Right atrium auricular region (tissue), 2 donors: ENCODE measurements at regions not wholly inside any gene's neighbourhood (a gene's known extent, or its start where the extent isn't known, plus 50 kb on each side); places are given as distances from the start of the nearest gene placed in this dataset.

Experiments
- DNase-seq: peaks from one replicate; pipeline ENCODE4 v3.0.0-alpha.2; 2019; ENCODE audit warnings: low spot score
- H3K27ac ChIP-seq, 2 donors: fragments of 200-600 bp; sonication (generic); 1 replicate in 1 of 2; 2 replicates in 1 of 2; pipeline ENCODE4 v1.5.1; 2016 to 2019
- H3K27me3 ChIP-seq, 2 donors: fragments of 200-600 bp; sonication (generic); one replicate each; pipeline versions ENCODE4 v1.5.1 to v1.6.0; 2017 to 2019
- H3K36me3 ChIP-seq: fragments of 200-600 bp; sonication (generic); one replicate; pipeline ENCODE4 v1.5.1; 2016
- H3K4me1 ChIP-seq, 2 donors: fragments of 200-600 bp; sonication (generic); one replicate each; pipeline versions ENCODE4 v1.5.1 to v1.6.0; 2017 to 2019
- H3K4me3 ChIP-seq, 2 donors: fragments of 200-600 bp; sonication (generic); 1 replicate in 1 of 2; 2 replicates in 1 of 2; pipeline ENCODE4 v1.5.1; 2017 to 2019; ENCODE audit warnings: mild to moderate bottlenecking in 1 of 2, moderate library complexity in 1 of 2
- H3K9me3 ChIP-seq, 2 donors: fragments of 200-600 bp; sonication (generic); one replicate each; pipeline ENCODE4 v1.5.1; 2019
- CTCF ChIP-seq, 2 donors: fragments of 200-600 bp; sonication (generic); IDR thresholded peaks; one replicate each; pipeline ENCODE4 v1.5.1; 2019; ENCODE audit warnings: antibody characterized with exemption in 2 of 2

GRCh38 chr2:147030966-147031720, 813.7 kb upstream of the ACVR2A start:
- H3K27me3 ChIP-seq = no peaks in the 10 kb centered on the region
- H3K9me3 ChIP-seq = no peaks in the 10 kb centered on the region
- H3K36me3 ChIP-seq = no peaks in the 10 kb centered on the region
- no peak for TF ChIP-seq CTCF (IDR thresholded peaks at IDR 0.05)
- no peak for DNase-seq
- no peak overlapping the region for H3K4me3 ChIP-seq
- no peaks in the 10 kb centered on the region for H3K4me1 ChIP-seq
- no peak overlapping the region for H3K27ac ChIP-seq

- H3K4me3 ChIP-seq = no peak overlapping the region
- no peak for DNase-seq
- no peak overlapping the region for H3K27ac ChIP-seq
- H3K4me1 ChIP-seq = no peaks in the 10 kb centered on the region
- H3K9me3 ChIP-seq = peaks cover 0 to 6% of the 10 kb centered on the region in 2 donors
- H3K36me3 ChIP-seq = no peaks in the 10 kb centered on the region
- no peak for TF ChIP-seq CTCF (IDR thresholded peaks at IDR 0.05)
- H3K27me3 ChIP-seq = no peaks in the 10 kb centered on the region
These were observed 817.4 kb upstream of the ACVR2A start for GRCh38 chr2:147027436-147027835.

- peaks cover 0 to 6% of the 10 kb centered on the region in 2 donors for H3K9me3 ChIP-seq
- no peaks in the 10 kb centered on the region for H3K36me3 ChIP-seq
- H3K27me3 ChIP-seq = no peaks in the 10 kb centered on the region
- no peak overlapping the region for H3K4me3 ChIP-seq
- TF ChIP-seq CTCF (IDR thresholded peaks at IDR 0.05) = no peak
- H3K4me1 ChIP-seq = no peaks in the 10 kb centered on the region
- DNase-seq = no peak
- H3K27ac ChIP-seq = no peak overlapping the region
These were observed 818.0 kb upstream of the ACVR2A start for GRCh38 chr2:147026664-147027295.

GRCh38 chr2:147025646-147026585, 818.9 kb upstream of the ACVR2A start:
- Histone ChIP-seq H3K27me3 (no peaks in the 10 kb centered on the region), H3K9me3 (peaks cover 0 to 6% of the 10 kb centered on the region in 2 donors), H3K4me1 (no peaks in the 10 kb centered on the region), H3K27ac (no peak overlapping the region), H3K36me3 (no peaks in the 10 kb centered on the region), H3K4me3 (no peak overlapping the region)
- TF ChIP-seq CTCF (IDR thresholded peaks at IDR 0.05) = no peak
- no peak for DNase-seq

GRCh38 chr2:147019311-147019710, 825.5 kb upstream of the ACVR2A start:
- peaks cover 0 to 6% of the 10 kb centered on the region in 2 donors for H3K9me3 ChIP-seq
- no peaks in the 10 kb centered on the region for H3K4me1 ChIP-seq
- no peak for DNase-seq
- no peak overlapping the region for H3K4me3 ChIP-seq
- H3K27ac ChIP-seq = no peak overlapping the region
- no peaks in the 10 kb centered on the region for H3K27me3 ChIP-seq
- no peak for TF ChIP-seq CTCF (IDR thresholded peaks at IDR 0.05)
- H3K36me3 ChIP-seq = no peaks in the 10 kb centered on the region
